Sigmoid colon (tissue), 6 donors: ENCODE measurements at regions not wholly inside any gene's neighbourhood (a gene's known extent, or its start where the extent isn't known, plus 50 kb on each side); places are given as distances from the start of the nearest gene placed in this dataset.
"Not testable (repeated sequence)": the region's sequence is repeated elsewhere in the genome, so short reads cannot be mapped to it uniquely, and the experiment has no call there.

ENCODE experiments used
- DNase-seq: peaks from one replicate; pipeline ENCODE4 v3.0.0-alpha.2; 2019
- H3K27ac ChIP-seq, 4 donors: fragments of 200-600 bp; sonication (generic); one replicate each; pipeline ENCODE4 v1.5.1; 2016 to 2019; ENCODE audit warnings: mild to moderate bottlenecking in 1 of 4
- H3K27me3 ChIP-seq, 3 donors: fragments of 200-600 bp; sonication (generic); one replicate each; pipeline ENCODE4 v1.5.1; 2019; ENCODE audit warnings: mild to moderate bottlenecking in 1 of 3
- H3K36me3 ChIP-seq, 4 donors: fragments of 200-600 bp; sonication (generic); one replicate each; pipeline ENCODE4 v1.5.1; 2016 to 2019
- H3K4me1 ChIP-seq, 4 donors: fragments of 200-600 bp; sonication (generic); one replicate each; pipeline ENCODE4 v1.5.1; 2017 to 2019
- H3K4me3 ChIP-seq, 4 donors: fragments of 200-600 bp; sonication (generic); one replicate each; pipeline ENCODE4 v1.5.1; 2017 to 2019; ENCODE audit warnings: mild to moderate bottlenecking in 2 of 4, moderate library complexity in 1 of 4
- H3K9me3 ChIP-seq, 4 donors: fragments of 200-600 bp in 3 of 4; sonication (generic) in 3 of 4; one replicate each; pipeline versions ENCODE4 v1.5.1 to v1.6.1; 2013 to 2019
- EP300 ChIP-seq, 4 donors: sonication (generic); formaldehyde crosslinking; IDR thresholded peaks; one replicate each; pipeline ENCODE4 v1.6.1; 2017; ENCODE audit warnings: antibody characterized with exemption in 4 of 4
- POLR2A ChIP-seq, 2 donors: fragments of 450-650 bp; IDR thresholded peaks; one replicate each; pipeline ENCODE4 v1.6.1; 2016; ENCODE audit warnings: antibody characterized with exemption in 2 of 2, mild to moderate bottlenecking in 2 of 2, moderate library complexity in 2 of 2
- POLR2AphosphoS5 ChIP-seq, 4 donors: sonication (generic); formaldehyde crosslinking; IDR thresholded peaks; one replicate each; pipeline ENCODE4 v1.6.1; 2017; ENCODE audit warnings: antibody characterized with exemption in 4 of 4
- WGBS, 2 donors: extraction: QIAGEN DNeasy Blood & Tissue Kit; methylation state at CpG; one replicate each; pipeline ENCODE4 v1.1.7; 2013; 5-methylcytosine and 5-hydroxymethylcytosine counted together
- intact Hi-C: fragments of 100-400 bp; cut with DNase I; formaldehyde crosslinking; loops from one replicate; pipeline ENCODE4 v1.15.1; 2023
- TF ChIP-seq, protein P1 (sequence below), 4 experiments: fragments of 450-650 bp in 3 of 4; fragments of 200-600 bp in 1 of 4; IDR thresholded peaks; one replicate each; pipeline ENCODE4 v1.5.1; 2016 to 2019; ENCODE audit warnings: antibody characterized with exemption in 4 of 4, mild to moderate bottlenecking in 3 of 4, moderate library complexity in 2 of 4
- donor health status: healthy with polysubstance abuse.
- donor health status: healthy.

DNA sequence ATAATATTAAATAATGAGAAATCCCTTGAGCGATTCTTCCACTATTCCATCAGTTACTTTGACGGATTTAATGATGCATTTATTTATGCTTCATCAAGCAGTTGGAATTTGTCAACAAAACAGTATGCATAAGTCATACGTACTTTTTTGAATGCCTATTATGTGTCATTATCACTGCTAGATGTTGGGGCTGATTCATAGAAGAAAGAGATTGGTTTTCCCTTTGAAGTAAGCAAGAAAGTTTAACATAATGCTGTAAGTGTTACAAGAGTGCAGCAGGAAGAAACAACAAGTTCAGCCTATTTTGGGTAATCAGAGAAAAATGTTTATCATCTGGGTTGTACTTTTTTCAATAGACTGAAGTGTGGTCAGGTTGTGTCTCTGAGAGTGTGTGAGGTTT, 121.2 kb upstream of the RANBP3L start:
- no peak overlapping the region for H3K27ac ChIP-seq
- H3K27me3 ChIP-seq = no peaks in the 10 kb centered on the region
- H3K4me3 ChIP-seq = no peak overlapping the region
- 79 to 80% methylated on average over 3 of the region's 3 CpGs for WGBS, 2 donors
- DNase-seq = no peak
- H3K4me1 ChIP-seq = no peaks in the 10 kb centered on the region
- intact Hi-C loops = no loop called here
- TF ChIP-seq POLR2AphosphoS5 (IDR thresholded peaks at IDR 0.05) (no peak), EP300 (IDR thresholded peaks at IDR 0.05) (no peak), POLR2A (IDR thresholded peaks at IDR 0.05) (no peak)
- TF ChIP-seq, protein P1, sequence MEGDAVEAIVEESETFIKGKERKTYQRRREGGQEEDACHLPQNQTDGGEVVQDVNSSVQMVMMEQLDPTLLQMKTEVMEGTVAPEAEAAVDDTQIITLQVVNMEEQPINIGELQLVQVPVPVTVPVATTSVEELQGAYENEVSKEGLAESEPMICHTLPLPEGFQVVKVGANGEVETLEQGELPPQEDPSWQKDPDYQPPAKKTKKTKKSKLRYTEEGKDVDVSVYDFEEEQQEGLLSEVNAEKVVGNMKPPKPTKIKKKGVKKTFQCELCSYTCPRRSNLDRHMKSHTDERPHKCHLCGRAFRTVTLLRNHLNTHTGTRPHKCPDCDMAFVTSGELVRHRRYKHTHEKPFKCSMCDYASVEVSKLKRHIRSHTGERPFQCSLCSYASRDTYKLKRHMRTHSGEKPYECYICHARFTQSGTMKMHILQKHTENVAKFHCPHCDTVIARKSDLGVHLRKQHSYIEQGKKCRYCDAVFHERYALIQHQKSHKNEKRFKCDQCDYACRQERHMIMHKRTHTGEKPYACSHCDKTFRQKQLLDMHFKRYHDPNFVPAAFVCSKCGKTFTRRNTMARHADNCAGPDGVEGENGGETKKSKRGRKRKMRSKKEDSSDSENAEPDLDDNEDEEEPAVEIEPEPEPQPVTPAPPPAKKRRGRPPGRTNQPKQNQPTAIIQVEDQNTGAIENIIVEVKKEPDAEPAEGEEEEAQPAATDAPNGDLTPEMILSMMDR (IDR thresholded peaks at IDR 0.05) = no peak
- no peaks in the 10 kb centered on the region for H3K36me3 ChIP-seq
- no peaks in the 10 kb centered on the region for H3K9me3 ChIP-seq

DNA sequence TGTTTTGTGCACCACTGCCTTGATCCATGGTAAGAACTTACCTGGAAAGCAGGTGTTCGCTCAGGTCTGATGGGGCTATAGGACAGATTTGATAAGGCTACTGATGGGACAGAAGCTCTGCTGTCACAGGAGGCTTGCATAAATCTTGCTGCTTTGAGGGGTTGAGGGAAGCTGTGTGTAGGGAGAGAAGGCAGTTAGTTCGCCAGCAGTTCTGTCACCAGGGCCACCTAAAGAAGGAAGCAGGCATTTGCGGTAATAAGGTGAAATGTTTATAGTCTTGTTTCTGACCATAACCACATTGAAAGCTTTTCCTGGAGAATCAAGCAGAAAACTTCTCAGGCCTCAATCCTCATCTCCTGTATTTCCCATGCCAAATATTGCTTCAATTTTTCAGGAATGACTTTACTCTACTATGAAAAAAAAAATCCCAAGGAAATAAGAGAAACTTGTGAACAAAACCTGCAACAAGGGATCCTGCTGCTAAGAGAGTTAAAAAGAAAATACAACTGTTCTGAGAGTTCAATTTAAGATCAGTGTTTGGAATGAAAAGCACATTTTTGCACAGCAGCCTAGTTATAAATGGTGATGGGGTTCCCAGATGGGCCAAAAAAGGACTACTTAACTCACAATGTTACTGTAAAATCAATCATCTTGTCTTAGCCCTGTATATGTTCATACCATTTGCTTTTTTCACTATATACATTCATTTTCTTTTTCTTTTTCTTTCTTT, 122.0 kb upstream of the RANBP3L start:
- no peaks in the 10 kb centered on the region for H3K4me1 ChIP-seq
- 49 to 51% methylated on average over 3 of the region's 3 CpGs for WGBS, 2 donors
- no peak overlapping the region for H3K27ac ChIP-seq
- no peaks in the 10 kb centered on the region for H3K9me3 ChIP-seq
- intact Hi-C loops = no loop called here
- DNase-seq = no peak
- TF ChIP-seq POLR2AphosphoS5 (IDR thresholded peaks at IDR 0.05) (no peak), EP300 (IDR thresholded peaks at IDR 0.05) (no peak), POLR2A (IDR thresholded peaks at IDR 0.05) (no peak)
- TF ChIP-seq, protein P1 (IDR thresholded peaks at IDR 0.05) = no peak
- no peaks in the 10 kb centered on the region for H3K36me3 ChIP-seq
- H3K27me3 ChIP-seq = no peaks in the 10 kb centered on the region
- no peak overlapping the region for H3K4me3 ChIP-seq

DNA sequence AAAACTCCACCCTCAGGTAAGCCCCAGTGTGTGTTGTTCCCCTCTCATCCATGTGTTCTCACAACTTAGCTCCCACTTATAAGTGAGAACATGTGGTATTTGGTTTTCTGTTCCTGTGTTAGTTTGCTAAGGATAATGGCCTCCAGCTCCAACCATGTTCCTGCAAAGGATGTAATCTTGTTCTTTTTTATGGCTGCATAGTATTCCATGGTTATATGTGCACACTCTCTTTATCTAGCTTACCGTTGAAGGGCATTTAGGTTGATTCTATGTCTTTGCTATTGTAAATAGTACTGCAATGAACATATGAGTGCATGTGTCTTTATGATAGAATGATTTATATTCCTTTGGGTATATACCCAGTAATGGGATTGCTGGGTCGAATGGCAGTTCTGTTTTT, 124.4 kb upstream of the RANBP3L start:
- WGBS, 2 donors = 86 to 89% methylated on average over 2 of the region's 2 CpGs
- intact Hi-C loops, H3K27ac ChIP-seq: not testable (repeated sequence)

DNA sequence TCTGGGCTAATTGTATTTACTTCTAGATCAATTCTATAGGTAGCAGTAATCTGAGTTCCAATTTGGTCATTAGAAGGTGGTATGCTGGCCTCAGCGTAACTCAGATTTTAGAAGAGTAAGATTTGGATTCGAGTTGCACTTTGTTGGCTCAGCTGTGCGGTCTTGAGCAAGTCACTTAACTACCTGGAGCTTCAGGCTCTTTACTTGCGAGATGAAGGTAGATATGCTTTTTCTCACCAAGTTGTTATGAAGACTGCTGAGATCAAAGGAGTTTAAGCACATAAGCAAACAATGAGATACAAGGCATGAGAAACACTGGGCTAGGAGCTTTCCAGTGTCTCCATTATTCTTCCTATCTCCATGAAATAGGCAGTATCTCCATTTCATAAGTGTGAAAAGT, 133.8 kb upstream of the RANBP3L start:
- DNase-seq = no peak
- Histone ChIP-seq H3K27me3 (peaks cover 0 to 6% (median 0%) of the 10 kb centered on the region in 3 donors), H3K9me3 (no peaks in the 10 kb centered on the region), H3K27ac (no peak overlapping the region), H3K4me3 (no peak overlapping the region), H3K36me3 (no peaks in the 10 kb centered on the region), H3K4me1 (no peaks in the 10 kb centered on the region)
- WGBS, 2 donors = 83 to 91% methylated on average over 4 of the region's 4 CpGs
- intact Hi-C loops = no loop called here
- TF ChIP-seq, protein P1 (IDR thresholded peaks at IDR 0.05) = no peak
- no peak for TF ChIP-seq POLR2AphosphoS5 (IDR thresholded peaks at IDR 0.05)
- TF ChIP-seq EP300 (IDR thresholded peaks at IDR 0.05) = no peak
- no peak for TF ChIP-seq POLR2A (IDR thresholded peaks at IDR 0.05)

More for the DNA sequence above, 124.4 kb upstream of the RANBP3L start:
- not testable (repeated sequence) for H3K27me3 ChIP-seq, H3K4me1 ChIP-seq, H3K36me3 ChIP-seq, H3K4me3 ChIP-seq, DNase-seq, H3K9me3 ChIP-seq

DNA sequence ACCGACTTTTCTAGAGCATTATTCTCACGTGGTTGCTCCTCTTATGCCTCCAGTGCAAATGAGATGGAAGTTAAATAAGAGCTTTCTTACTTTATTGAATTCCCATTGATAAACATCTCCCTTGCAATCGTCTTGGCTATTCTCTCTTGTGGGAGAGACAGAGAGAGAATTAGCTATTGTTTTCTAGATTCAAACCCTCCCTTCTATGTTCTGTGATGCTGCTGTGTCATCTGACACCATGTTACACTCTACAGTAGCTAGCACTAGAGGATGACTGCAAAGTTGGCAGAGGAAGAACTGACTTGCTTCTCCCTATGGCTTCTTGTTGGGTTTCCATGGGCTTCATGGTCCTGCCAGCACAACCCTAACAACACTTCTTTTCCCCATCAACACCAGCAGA, 134.6 kb upstream of the RANBP3L start:
- TF ChIP-seq POLR2AphosphoS5 (IDR thresholded peaks at IDR 0.05) (no peak), EP300 (IDR thresholded peaks at IDR 0.05) (no peak)
- TF ChIP-seq, protein P1 (IDR thresholded peaks at IDR 0.05) = no peak
- 62 to 66% methylated on average over 3 of the region's 3 CpGs for WGBS, 2 donors
- DNase-seq = no peak
- no peaks in the 10 kb centered on the region for H3K36me3 ChIP-seq
- peaks cover 0 to 6% (median 0%) of the 10 kb centered on the region in 3 donors for H3K27me3 ChIP-seq
- intact Hi-C loops = no loop called here
- H3K4me3 ChIP-seq = no peak overlapping the region
- H3K27ac ChIP-seq = no peak overlapping the region
- H3K4me1 ChIP-seq = no peaks in the 10 kb centered on the region
- no peaks in the 10 kb centered on the region for H3K9me3 ChIP-seq
